ENCODE measurements at regions not wholly inside any gene's neighbourhood (a gene's known extent, or its start where the extent isn't known, plus 50 kb on each side); places are given as distances from the start of the nearest gene placed in this dataset.
"Not testable (repeated sequence)": the region's sequence is repeated elsewhere in the genome, so short reads cannot be mapped to it uniquely, and the experiment has no call there.

DNA sequence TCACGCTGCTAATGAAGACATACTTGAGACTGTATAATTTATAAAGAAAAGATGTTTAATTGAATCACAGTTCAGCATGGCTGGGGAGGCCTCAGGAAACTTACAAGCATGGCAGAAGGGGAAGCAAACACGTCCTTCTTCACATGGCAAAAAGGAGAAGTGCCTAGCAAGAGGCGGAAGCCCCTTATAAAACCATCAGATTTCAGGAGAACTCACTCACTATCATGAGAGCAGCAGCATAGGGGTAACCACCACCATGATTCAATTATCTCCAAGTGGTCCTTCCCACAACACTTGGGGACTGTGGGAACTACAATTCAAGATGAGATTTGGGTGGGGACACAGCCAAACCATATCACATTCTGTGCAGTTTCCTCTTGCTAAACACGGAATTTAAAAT, 416.9 kb upstream of the ALCAM start:
- TF ChIP-seq, protein P1, sequence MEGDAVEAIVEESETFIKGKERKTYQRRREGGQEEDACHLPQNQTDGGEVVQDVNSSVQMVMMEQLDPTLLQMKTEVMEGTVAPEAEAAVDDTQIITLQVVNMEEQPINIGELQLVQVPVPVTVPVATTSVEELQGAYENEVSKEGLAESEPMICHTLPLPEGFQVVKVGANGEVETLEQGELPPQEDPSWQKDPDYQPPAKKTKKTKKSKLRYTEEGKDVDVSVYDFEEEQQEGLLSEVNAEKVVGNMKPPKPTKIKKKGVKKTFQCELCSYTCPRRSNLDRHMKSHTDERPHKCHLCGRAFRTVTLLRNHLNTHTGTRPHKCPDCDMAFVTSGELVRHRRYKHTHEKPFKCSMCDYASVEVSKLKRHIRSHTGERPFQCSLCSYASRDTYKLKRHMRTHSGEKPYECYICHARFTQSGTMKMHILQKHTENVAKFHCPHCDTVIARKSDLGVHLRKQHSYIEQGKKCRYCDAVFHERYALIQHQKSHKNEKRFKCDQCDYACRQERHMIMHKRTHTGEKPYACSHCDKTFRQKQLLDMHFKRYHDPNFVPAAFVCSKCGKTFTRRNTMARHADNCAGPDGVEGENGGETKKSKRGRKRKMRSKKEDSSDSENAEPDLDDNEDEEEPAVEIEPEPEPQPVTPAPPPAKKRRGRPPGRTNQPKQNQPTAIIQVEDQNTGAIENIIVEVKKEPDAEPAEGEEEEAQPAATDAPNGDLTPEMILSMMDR (IDR thresholded peaks at IDR 0.05), result not testable (repeated sequence)
- not testable (repeated sequence) for TF ChIP-seq POLR2A (IDR thresholded peaks at IDR 0.05)
